HG03575 (cell line): ENCODE measurements at regions not wholly inside any gene's neighbourhood (a gene's known extent, or its start where the extent isn't known, plus 50 kb on each side); places are given as distances from the start of the nearest gene placed in this dataset.

ENCODE experiments used
- ATAC-seq: cut with Tn5 transposase; IDR thresholded peaks from one replicate; pipeline ENCODE4 v1.9.1; 2021; ENCODE audit not compliant: unreplicated experiment, insufficient number of reproducible peaks, low FRiP score; ENCODE audit errors: extremely low read depth

DNA sequence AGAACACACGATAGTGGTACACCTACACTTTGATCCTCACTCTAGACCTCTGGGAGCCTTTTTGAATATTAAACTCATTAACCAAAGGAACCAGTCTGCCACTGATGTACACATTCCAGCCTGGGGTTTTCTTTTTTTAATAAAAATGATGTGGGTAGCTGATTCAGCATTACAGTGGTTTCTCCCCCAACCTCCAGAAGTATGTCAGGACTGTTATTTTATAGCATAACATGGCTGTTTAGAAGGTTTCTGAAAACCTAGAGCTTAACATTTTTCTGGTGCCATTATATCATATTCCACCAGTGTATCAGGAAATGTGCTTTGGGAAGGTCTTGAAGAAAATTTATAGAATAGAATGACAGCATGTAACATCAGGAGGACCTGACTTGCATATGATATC is 540.9 kb upstream of the WWC1 start:
- ATAC-seq = no peak

DNA sequence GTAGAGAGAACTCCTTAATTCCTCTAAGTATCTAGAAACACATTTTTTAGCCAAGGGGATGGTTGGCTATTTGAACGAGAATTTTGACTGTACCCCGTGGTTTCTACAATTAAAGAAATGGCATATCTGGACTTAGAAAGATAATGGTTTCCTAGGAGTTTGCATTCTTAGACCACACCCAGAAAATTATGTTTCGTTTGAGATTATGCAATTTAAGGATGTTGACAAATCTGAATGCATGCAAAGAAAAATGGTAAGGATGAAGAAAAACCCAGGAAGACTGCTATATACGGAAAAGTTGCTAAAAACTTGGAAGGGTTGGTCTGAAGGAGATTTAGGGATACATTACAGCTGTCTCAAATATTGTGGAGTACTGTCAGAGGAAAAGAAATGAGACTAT is 538.5 kb upstream of the WWC1 start:
- ATAC-seq = no peak

- no peak for ATAC-seq
These were observed 537.5 kb upstream of the WWC1 start for GRCh38 chr5:167753725-167754490.

DNA sequence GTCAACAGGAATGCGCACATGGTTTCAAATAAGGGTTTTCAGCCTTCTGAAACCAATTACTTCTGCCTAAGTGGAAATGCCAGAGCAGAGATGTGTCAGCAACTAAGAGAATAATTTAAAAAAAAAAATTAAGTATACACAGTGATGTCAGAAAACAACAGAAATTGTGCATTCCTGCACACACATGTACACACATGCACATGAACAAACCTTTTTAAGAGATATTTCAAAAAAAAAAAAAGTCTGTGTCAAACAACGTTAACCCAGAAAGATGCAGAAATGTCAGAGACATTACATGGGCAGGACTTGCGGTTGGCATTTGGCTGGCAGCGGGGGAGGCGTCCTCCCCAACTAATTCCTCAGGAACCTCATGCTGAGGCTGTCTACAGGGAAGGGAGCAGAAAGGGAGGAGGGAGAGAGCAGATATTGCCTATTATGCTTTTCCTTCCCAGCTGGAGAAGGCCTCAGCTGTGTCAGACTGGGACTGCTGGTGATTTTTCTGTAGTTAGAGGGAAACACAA is 536.9 kb upstream of the WWC1 start:
- no peak for ATAC-seq

DNA sequence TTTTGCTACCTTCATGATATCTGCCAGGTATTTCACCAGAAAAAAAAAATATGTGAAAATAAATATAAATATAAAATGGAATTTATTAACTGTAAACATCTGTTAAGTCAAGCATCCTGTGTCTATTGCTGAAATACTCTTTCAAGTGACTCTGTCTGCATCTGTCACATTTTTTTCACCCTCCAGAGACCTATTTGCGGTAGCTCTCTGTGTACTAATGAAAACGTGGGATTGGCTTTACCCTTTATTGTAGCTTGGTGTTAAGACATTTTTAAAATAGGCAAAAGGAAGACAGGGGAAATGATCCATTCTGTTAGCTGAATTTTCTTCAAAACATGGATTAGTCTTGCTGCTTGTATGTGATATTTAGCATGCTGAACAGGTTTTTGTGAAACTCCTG is 536.0 kb upstream of the WWC1 start:
- no peak for ATAC-seq

- ATAC-seq = no peak
These were observed 532.2 kb upstream of the WWC1 start for GRCh38 chr5:167759057-167759821.

GRCh38 chr5:167763772-167764171 is 527.7 kb upstream of the WWC1 start:
- no peak for ATAC-seq

- no peak for ATAC-seq
These were observed 526.7 kb upstream of the WWC1 start for GRCh38 chr5:167764641-167765289.

GRCh38 chr5:167765352-167765751 is 526.1 kb upstream of the WWC1 start:
- no peak for ATAC-seq

DNA sequence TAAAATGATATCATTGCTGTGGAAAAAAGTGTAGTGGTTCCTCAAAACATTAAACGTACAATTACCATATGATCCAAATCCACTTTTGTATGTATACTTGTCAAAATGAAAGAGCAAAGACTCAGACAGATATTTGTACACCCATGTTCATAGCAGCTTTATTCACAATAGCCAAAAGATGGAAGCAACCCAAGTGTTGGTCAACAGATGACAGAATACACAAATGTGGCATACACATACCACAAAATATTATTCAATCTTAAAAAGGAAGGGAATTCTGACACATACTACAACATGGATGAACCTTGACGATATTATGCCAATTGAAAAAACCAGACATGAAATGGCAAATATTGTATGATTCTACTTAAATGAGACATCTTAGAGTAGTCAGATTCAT is 524.5 kb upstream of the WWC1 start:
- no peak for ATAC-seq

GRCh38 chr5:167767795-167768194 is 523.6 kb upstream of the WWC1 start:
- no peak for ATAC-seq

DNA sequence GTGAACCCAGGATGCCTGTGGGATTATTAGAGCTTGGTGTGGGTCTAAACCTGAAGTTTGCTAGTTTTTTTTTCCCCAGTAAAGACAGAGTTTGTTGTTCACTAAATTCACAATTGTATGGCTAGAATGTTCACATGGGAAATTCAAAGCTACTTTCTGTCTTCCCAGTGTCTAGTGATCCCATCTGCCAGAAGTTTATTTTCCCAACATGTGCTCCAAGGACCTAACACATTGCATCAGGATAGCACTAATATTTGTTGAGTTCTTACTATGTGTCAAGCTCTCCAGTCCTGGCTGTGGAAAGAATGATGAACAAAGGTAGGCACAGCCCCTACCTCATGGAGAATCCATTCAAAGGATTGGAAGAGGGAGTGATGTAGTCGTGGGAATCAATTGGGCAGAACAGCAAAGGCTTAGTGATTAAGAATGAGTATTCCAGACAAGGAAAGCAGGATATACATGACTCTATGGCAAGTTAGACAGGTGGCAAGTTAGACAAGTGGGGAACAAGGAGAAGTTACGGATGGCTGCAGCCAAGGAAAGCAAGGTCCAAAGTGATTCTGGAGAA is 521.5 kb upstream of the WWC1 start:
- ATAC-seq = no peak

DNA sequence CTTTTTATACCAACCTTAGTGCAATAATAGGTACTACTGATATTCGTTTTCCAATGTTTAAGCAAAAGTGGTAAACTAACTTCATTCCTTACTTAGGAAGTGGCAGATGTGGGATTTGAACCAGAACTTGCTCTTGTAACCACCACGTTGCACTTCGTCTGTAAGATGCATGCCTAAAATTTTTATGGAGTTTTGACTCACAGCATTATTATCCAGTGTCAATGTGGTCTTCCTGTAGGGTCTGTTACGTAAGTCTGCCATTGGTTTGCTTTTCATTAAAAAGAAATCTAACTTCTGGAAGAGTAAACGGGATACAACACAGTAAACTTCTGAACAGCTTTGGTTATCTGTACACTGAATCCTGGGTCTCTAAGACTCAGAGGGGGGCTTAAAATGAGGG is 521.0 kb upstream of the WWC1 start:
- ATAC-seq = no peak

GRCh38 chr5:167771571-167771970 is 519.9 kb upstream of the WWC1 start:
- ATAC-seq = no peak

DNA sequence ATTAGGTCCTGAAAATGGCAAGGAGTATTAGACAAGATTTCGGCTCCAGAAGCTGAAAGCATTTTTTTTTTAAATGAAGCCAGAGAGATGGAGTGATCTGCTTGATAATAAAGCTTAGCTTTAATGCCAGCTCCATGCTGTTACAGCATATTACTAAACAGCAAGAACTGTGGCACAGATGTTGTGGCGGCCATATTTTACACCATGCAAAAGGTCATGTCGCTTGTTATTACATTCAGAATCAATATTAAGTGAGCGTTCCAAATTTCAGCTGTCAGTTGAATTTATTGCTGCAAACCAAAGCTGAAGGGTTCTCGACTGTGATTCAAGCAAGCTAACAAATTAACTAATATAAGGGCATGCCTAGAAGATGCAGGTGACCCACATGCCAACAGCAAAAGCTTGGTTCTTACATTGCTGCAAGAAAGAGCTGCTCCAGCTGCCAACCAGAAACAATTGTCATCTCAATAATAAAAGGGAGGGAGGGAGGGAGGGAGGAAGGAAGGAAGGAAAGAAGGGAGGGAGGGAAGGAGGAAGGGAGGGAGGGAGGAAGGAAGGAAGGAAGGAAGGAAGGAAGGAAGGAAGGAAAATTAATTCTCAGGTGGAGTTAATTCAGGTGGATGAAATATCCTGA is 517.7 kb upstream of the WWC1 start:
- ATAC-seq = no peak

- no peak for ATAC-seq
These were observed 513.7 kb upstream of the WWC1 start for GRCh38 chr5:167777746-167778145.

- ATAC-seq = no peak
These were observed 513.2 kb upstream of the WWC1 start for GRCh38 chr5:167778228-167778627.

DNA sequence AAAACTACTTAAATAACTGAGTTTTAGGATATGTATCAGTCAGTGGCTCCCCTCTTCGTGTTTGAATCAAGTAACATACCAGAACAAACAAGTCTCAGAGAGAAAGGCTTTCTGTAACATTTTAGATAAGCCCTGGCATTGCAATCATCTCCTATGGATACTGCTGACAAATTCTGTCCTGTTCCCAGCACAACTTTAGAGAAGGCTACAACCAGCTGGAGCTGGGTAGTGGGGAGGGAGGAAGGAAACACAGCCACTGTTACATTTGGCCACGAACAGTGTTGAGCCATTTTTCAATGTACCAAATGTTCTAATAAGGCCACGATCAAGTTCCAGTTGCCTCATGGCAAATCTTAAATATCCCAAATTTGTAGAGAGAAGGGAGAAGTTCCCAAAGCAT is 511.8 kb upstream of the WWC1 start:
- no peak for ATAC-seq

- no peak for ATAC-seq
These were observed 511.3 kb upstream of the WWC1 start for GRCh38 chr5:167780177-167780576.
